Peyer's patch (tissue), 4 donors: ENCODE measurements at regions not wholly inside any gene's neighbourhood (a gene's known extent, or its start where the extent isn't known, plus 50 kb on each side); places are given as distances from the start of the nearest gene placed in this dataset.

Experiments
- CTCF ChIP-seq, 6 experiments: fragments of 450-650 bp in 4 of 6; fragments of 200-600 bp in 2 of 6; sonication (generic) in 1 of 6; IDR thresholded peaks; one replicate each; pipeline ENCODE4 v1.5.1; 2017 to 2019; ENCODE audit warnings: antibody characterized with exemption in 6 of 6, mild to moderate bottlenecking in 3 of 6, moderate library complexity in 1 of 6
- POLR2A ChIP-seq, 2 donors: fragments of 450-650 bp; IDR thresholded peaks; one replicate each; pipeline ENCODE4 v1.5.1; 2017; ENCODE audit warnings: antibody characterized with exemption in 2 of 2, mild to moderate bottlenecking in 2 of 2, moderate library complexity in 2 of 2

- TF ChIP-seq CTCF (IDR thresholded peaks at IDR 0.05) = no peak
- no peak for TF ChIP-seq POLR2A (IDR thresholded peaks at IDR 0.05)
Measured at GRCh38 chr18:47593744-47594472, 336.6 kb downstream of the SMAD2 start.
